Activated CD8-positive, alpha-beta T cell treated with anti-CD3 and anti-CD28 coated beads for 36 hours (primary cell): ENCODE measurements at regions not wholly inside any gene's neighbourhood (a gene's known extent, or its start where the extent isn't known, plus 50 kb on each side); places are given as distances from the start of the nearest gene placed in this dataset.

Source experiments
- ATAC-seq: fragments of 200-7000 bp; cut with Tn5 transposase; one replicate; pipeline ENCODE4 v1.10.0; 2021; ENCODE audit warnings: mild to moderate bottlenecking, moderate library complexity
- CTCF ChIA-PET: fragments of 350-600 bp; sonication (Branson Sonifier 250); formaldehyde crosslinking; loops from one replicate; lab custom pipeline; 2021; ENCODE audit warnings: antibody characterized with exemption; lab: Charles Lee
- POLR2A ChIA-PET: fragments of 350-600 bp; sonication (Branson Sonifier 250); formaldehyde crosslinking; loops from one replicate; lab custom pipeline; 2021; ENCODE audit warnings: antibody characterized with exemption; lab: Charles Lee
- DNase-seq: peaks from one replicate; pipeline ENCODE4 v3.0.0-alpha.2; 2020
- H3K27ac Mint-ChIP-seq: one replicate; pipeline ENCODE4 v1.8.0; 2021; ENCODE audit warnings: mild to moderate bottlenecking, mixed read lengths
- H3K27me3 Mint-ChIP-seq: one replicate; pipeline ENCODE4 v1.8.0; 2021; ENCODE audit warnings: mixed read lengths
- H3K36me3 Mint-ChIP-seq: one replicate; pipeline ENCODE4 v1.8.0; 2021; ENCODE audit warnings: low read depth, mixed read lengths
- H3K4me1 Mint-ChIP-seq: one replicate; pipeline ENCODE4 v1.8.0; 2021; ENCODE audit warnings: low read depth, mixed read lengths
- H3K4me3 Mint-ChIP-seq: one replicate; pipeline ENCODE4 v1.8.0; 2021; ENCODE audit warnings: mild to moderate bottlenecking, moderate library complexity, mixed read lengths
- H3K9me3 Mint-ChIP-seq: one replicate; pipeline ENCODE4 v1.8.0; 2021; ENCODE audit warnings: mixed read lengths
- intact Hi-C: fragments of 100-400 bp; cut with micrococcal nuclease; formaldehyde crosslinking; loops from one replicate; pipeline ENCODE4 v1.10.0; 2022
- TF ChIP-seq, protein P1 (sequence below): fragments of 200-600 bp; IDR thresholded peaks from one replicate; pipeline ENCODE4 v1.8.0; 2022; ENCODE audit warnings: antibody characterized with exemption, mild to moderate bottlenecking

DNA sequence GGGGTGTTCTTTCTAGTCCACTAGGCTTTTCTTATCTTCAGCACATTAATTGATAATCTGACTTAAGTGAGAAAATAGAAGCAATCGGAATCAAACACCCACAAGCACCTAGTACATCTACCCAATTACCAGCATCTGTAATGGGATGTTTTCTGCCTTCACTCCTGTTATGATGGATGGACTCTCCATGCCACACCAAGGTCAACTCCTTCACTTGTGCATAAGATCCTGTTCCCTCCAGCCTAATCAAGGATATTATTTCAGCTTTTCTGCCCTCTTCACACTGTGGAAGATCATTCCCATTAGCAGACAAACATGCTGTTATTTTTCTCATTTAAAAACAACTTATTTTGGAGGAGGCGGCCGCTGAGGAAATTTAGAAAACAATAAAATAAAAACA is 162.0 kb upstream of the EDIL3 start:
- H3K27ac Mint-ChIP-seq, result no peak overlapping the region
- H3K9me3 Mint-ChIP-seq, result no peaks in the 10 kb centered on the region
- no peaks in the 10 kb centered on the region for H3K27me3 Mint-ChIP-seq
- H3K4me1 Mint-ChIP-seq, result no peaks in the 10 kb centered on the region
- intact Hi-C loops, result no loop called here
- ATAC-seq, result no peak
- CTCF ChIA-PET, result no interaction called here
- no peaks in the 10 kb centered on the region for H3K36me3 Mint-ChIP-seq
- TF ChIP-seq, protein P1, sequence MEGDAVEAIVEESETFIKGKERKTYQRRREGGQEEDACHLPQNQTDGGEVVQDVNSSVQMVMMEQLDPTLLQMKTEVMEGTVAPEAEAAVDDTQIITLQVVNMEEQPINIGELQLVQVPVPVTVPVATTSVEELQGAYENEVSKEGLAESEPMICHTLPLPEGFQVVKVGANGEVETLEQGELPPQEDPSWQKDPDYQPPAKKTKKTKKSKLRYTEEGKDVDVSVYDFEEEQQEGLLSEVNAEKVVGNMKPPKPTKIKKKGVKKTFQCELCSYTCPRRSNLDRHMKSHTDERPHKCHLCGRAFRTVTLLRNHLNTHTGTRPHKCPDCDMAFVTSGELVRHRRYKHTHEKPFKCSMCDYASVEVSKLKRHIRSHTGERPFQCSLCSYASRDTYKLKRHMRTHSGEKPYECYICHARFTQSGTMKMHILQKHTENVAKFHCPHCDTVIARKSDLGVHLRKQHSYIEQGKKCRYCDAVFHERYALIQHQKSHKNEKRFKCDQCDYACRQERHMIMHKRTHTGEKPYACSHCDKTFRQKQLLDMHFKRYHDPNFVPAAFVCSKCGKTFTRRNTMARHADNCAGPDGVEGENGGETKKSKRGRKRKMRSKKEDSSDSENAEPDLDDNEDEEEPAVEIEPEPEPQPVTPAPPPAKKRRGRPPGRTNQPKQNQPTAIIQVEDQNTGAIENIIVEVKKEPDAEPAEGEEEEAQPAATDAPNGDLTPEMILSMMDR, result no peak
- no peak overlapping the region for H3K4me3 Mint-ChIP-seq
- DNase-seq, result no peak
- POLR2A ChIA-PET, result no interaction called here

GRCh38 chr5:84536797-84537196 is 152.1 kb upstream of the EDIL3 start:
- POLR2A ChIA-PET, result no interaction called here
- ATAC-seq, result no peak
- Mint-ChIP-seq H3K4me1 (no peaks in the 10 kb centered on the region), H3K9me3 (peaks cover 7% of the 10 kb centered on the region), H3K27me3 (no peaks in the 10 kb centered on the region), H3K36me3 (no peaks in the 10 kb centered on the region), H3K27ac (no peak overlapping the region), H3K4me3 (no peak overlapping the region)
- CTCF ChIA-PET, result no interaction called here
- TF ChIP-seq, protein P1, result no peak
- no peak for DNase-seq
- intact Hi-C loops, result no loop called here

DNA sequence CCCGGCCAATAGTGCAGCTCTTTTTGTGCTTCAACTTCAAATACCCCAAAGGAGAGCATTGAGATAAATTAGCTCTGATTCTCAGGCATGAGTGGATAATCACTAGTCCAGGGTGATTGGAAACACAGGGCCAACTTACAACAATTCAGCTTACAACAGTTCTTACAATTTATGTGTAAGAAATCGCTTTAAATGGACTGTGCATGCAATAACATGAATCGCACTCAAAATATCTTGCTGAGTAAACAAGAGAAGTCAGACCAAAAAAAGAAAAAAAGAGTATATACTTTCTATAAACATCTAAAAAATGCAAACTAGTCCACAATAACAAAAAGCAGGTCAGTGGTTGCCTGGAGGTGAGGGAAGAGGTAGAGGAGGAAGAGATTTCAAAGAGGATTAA is 150.6 kb upstream of the EDIL3 start:
- ATAC-seq, result no peak
- intact Hi-C loops, result no loop called here
- no peak overlapping the region for H3K4me3 Mint-ChIP-seq
- ChIA-PET CTCF (interaction anchor here (0.9 kb wide), 1 partner anchor 37 kb away, joined by 3 read pairs; no protein-coding TSS in a partner anchor), POLR2A (no interaction called here)
- peaks cover 2% of the 10 kb centered on the region for H3K9me3 Mint-ChIP-seq
- no peak overlapping the region for H3K27ac Mint-ChIP-seq
- H3K4me1 Mint-ChIP-seq, result no peaks in the 10 kb centered on the region
- TF ChIP-seq, protein P1, result no peak
- no peak for DNase-seq
- H3K36me3 Mint-ChIP-seq, result no peaks in the 10 kb centered on the region
- H3K27me3 Mint-ChIP-seq, result no peaks in the 10 kb centered on the region

DNA sequence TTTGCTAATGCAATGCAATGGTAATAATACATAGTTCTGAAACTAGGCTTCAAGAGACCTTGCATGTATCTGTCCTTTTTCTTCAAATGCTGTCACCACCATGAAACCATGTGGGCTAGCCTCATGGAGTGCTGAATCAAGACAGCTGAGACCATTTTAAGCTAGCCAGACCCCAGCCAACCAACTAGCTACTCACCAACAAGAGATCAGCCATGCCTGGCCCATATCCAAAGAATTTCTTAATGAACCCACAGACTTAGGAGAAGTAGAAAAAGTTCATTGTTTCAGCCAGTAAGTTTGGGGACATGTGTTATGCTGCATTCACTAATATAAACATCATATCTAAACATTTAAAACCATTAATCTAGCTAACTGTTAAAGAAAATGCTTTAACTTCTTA is 139.8 kb upstream of the EDIL3 start:
- TF ChIP-seq, protein P1, result no peak
- H3K4me1 Mint-ChIP-seq, result no peaks in the 10 kb centered on the region
- H3K27ac Mint-ChIP-seq, result no peak overlapping the region
- no peaks in the 10 kb centered on the region for H3K36me3 Mint-ChIP-seq
- no peak for ATAC-seq
- H3K27me3 Mint-ChIP-seq, result no peaks in the 10 kb centered on the region
- POLR2A ChIA-PET, result no interaction called here
- CTCF ChIA-PET, result no interaction called here
- peaks cover 4% of the 10 kb centered on the region for H3K9me3 Mint-ChIP-seq
- no peak overlapping the region for H3K4me3 Mint-ChIP-seq
- intact Hi-C loops, result no loop called here
- DNase-seq, result no peak

GRCh38 chr5:84518862-84519261 is 134.2 kb upstream of the EDIL3 start:
- no peaks in the 10 kb centered on the region for H3K4me1 Mint-ChIP-seq
- no peak for DNase-seq
- no peak for ATAC-seq
- peaks cover 8% of the 10 kb centered on the region for H3K9me3 Mint-ChIP-seq
- no peak overlapping the region for H3K4me3 Mint-ChIP-seq
- ChIA-PET POLR2A (no interaction called here), CTCF (no interaction called here)
- no peaks in the 10 kb centered on the region for H3K27me3 Mint-ChIP-seq
- intact Hi-C loops, result no loop called here
- H3K36me3 Mint-ChIP-seq, result no peaks in the 10 kb centered on the region
- no peak overlapping the region for H3K27ac Mint-ChIP-seq
- TF ChIP-seq, protein P1, result no peak
